HEK293T (cell line): ENCODE measurements at regions not wholly inside any gene's neighbourhood (a gene's known extent, or its start where the extent isn't known, plus 50 kb on each side); places are given as distances from the start of the nearest gene placed in this dataset.

Source experiments
- FOXA1 ChIP-seq: fragments of 450-650 bp; IDR thresholded peaks from 2 replicates; pipeline ENCODE4 v1.6.1; 2016; ENCODE audit warnings: mild to moderate bottlenecking
- FOXK2 ChIP-seq: fragments of 450-650 bp; IDR thresholded peaks from 2 replicates; pipeline ENCODE4 v1.6.1; 2016; ENCODE audit warnings: mild to moderate bottlenecking
- SP1 ChIP-seq: fragments of 450-650 bp; IDR thresholded peaks from 2 replicates; pipeline ENCODE4 v1.6.1; 2017
- SUZ12 ChIP-seq: fragments of 450-650 bp; IDR thresholded peaks from 2 replicates; pipeline ENCODE4 v1.6.1; 2016; ENCODE audit warnings: mild to moderate bottlenecking
- TARDBP ChIP-seq: fragments of 450-650 bp; IDR thresholded peaks from 2 replicates; pipeline ENCODE4 v1.6.1; 2016
- ZNF384 ChIP-seq: fragments of 450-650 bp; IDR thresholded peaks from 2 replicates; pipeline ENCODE4 v1.6.1; 2016

- TF ChIP-seq SUZ12, result no peak
- no peak for TF ChIP-seq SP1
- TF ChIP-seq ZNF384, result no peak
- no peak for TF ChIP-seq FOXA1
- no peak for TF ChIP-seq FOXK2
- no peak for TF ChIP-seq TARDBP
Measured at GRCh38 chr4:20075248-20075871, 176.3 kb upstream of the SLIT2 start.
